Activated CD8-positive, alpha-beta T cell treated with anti-CD3 and anti-CD28 coated beads for 36 hours (primary cell): ENCODE measurements at regions not wholly inside any gene's neighbourhood (a gene's known extent, or its start where the extent isn't known, plus 50 kb on each side); places are given as distances from the start of the nearest gene placed in this dataset.

Experiments used
- ATAC-seq: fragments of 200-7000 bp; cut with Tn5 transposase; one replicate; pipeline ENCODE4 v1.10.0; 2021; ENCODE audit warnings: mild to moderate bottlenecking, moderate library complexity
- CTCF ChIA-PET: fragments of 350-600 bp; sonication (Branson Sonifier 250); formaldehyde crosslinking; loops from one replicate; lab custom pipeline; 2021; ENCODE audit warnings: antibody characterized with exemption; lab: Charles Lee
- POLR2A ChIA-PET: fragments of 350-600 bp; sonication (Branson Sonifier 250); formaldehyde crosslinking; loops from one replicate; lab custom pipeline; 2021; ENCODE audit warnings: antibody characterized with exemption; lab: Charles Lee
- DNase-seq: peaks from one replicate; pipeline ENCODE4 v3.0.0-alpha.2; 2020
- H3K27ac Mint-ChIP-seq: one replicate; pipeline ENCODE4 v1.8.0; 2021; ENCODE audit warnings: mild to moderate bottlenecking, mixed read lengths
- H3K27me3 Mint-ChIP-seq: one replicate; pipeline ENCODE4 v1.8.0; 2021; ENCODE audit warnings: mixed read lengths
- H3K36me3 Mint-ChIP-seq: one replicate; pipeline ENCODE4 v1.8.0; 2021; ENCODE audit warnings: low read depth, mixed read lengths
- H3K4me1 Mint-ChIP-seq: one replicate; pipeline ENCODE4 v1.8.0; 2021; ENCODE audit warnings: low read depth, mixed read lengths
- H3K4me3 Mint-ChIP-seq: one replicate; pipeline ENCODE4 v1.8.0; 2021; ENCODE audit warnings: mild to moderate bottlenecking, moderate library complexity, mixed read lengths
- H3K9me3 Mint-ChIP-seq: one replicate; pipeline ENCODE4 v1.8.0; 2021; ENCODE audit warnings: mixed read lengths
- CTCF ChIP-seq: fragments of 200-600 bp; IDR thresholded peaks from one replicate; pipeline ENCODE4 v1.8.0; 2022; ENCODE audit warnings: antibody characterized with exemption, mild to moderate bottlenecking
- intact Hi-C: fragments of 100-400 bp; cut with micrococcal nuclease; formaldehyde crosslinking; loops from one replicate; pipeline ENCODE4 v1.10.0; 2022

- Mint-ChIP-seq H3K9me3 (no peaks in the 10 kb centered on the region), H3K36me3 (no peaks in the 10 kb centered on the region), H3K27ac (no peak overlapping the region), H3K27me3 (no peaks in the 10 kb centered on the region), H3K4me3 (no peak overlapping the region), H3K4me1 (no peaks in the 10 kb centered on the region)
- ChIA-PET CTCF (no interaction called here), POLR2A (no interaction called here)
- DNase-seq (no peak), ATAC-seq (no peak)
- intact Hi-C loops, result no loop called here
- TF ChIP-seq CTCF, result no peak
These were observed 744.3 kb upstream of the ACVR2A start for GRCh38 chr2:147100406-147101035.

- ATAC-seq (no peak), DNase-seq (no peak)
- peaks cover under 1% of the 10 kb centered on the region for H3K27me3 Mint-ChIP-seq
- no peaks in the 10 kb centered on the region for H3K4me1 Mint-ChIP-seq
- intact Hi-C loops, result no loop called here
- no peak overlapping the region for H3K4me3 Mint-ChIP-seq
- no peak overlapping the region for H3K27ac Mint-ChIP-seq
- no peak for TF ChIP-seq CTCF
- H3K9me3 Mint-ChIP-seq, result no peaks in the 10 kb centered on the region
- POLR2A ChIA-PET, result no interaction called here
- CTCF ChIA-PET, result no interaction called here
- H3K36me3 Mint-ChIP-seq, result no peaks in the 10 kb centered on the region
These were observed 745.0 kb upstream of the ACVR2A start for GRCh38 chr2:147099845-147100244.

GRCh38 chr2:147098940-147099339 lies 745.9 kb upstream of the ACVR2A start:
- Mint-ChIP-seq H3K4me1 (no peaks in the 10 kb centered on the region), H3K9me3 (no peaks in the 10 kb centered on the region), H3K4me3 (no peak overlapping the region), H3K27ac (no peak overlapping the region), H3K27me3 (peaks cover 3% of the 10 kb centered on the region), H3K36me3 (no peaks in the 10 kb centered on the region)
- intact Hi-C loops, result no loop called here
- POLR2A ChIA-PET, result no interaction called here
- TF ChIP-seq CTCF, result no peak
- no peak for ATAC-seq
- no peak for DNase-seq
- CTCF ChIA-PET, result interaction anchor here (0.7 kb wide), 1 partner anchor 206 kb away, joined by 3 read pairs; no protein-coding TSS in a partner anchor

- no peaks in the 10 kb centered on the region for H3K4me1 Mint-ChIP-seq
- CTCF ChIA-PET, result no interaction called here
These were observed 747.1 kb upstream of the ACVR2A start for GRCh38 chr2:147097747-147098146.

GRCh38 chr2:147096671-147097070 lies 748.2 kb upstream of the ACVR2A start:
- Mint-ChIP-seq H3K9me3 (no peaks in the 10 kb centered on the region), H3K4me1 (no peaks in the 10 kb centered on the region), H3K4me3 (no peak overlapping the region), H3K27ac (no peak overlapping the region), H3K36me3 (no peaks in the 10 kb centered on the region), H3K27me3 (peaks cover 3% of the 10 kb centered on the region)
- POLR2A ChIA-PET, result no interaction called here
- intact Hi-C loops, result no loop called here
- TF ChIP-seq CTCF, result no peak
- CTCF ChIA-PET, result no interaction called here
- DNase-seq (no peak), ATAC-seq (no peak)

More at GRCh38 chr2:147097747-147098146, 747.1 kb upstream of the ACVR2A start:
- no peak for TF ChIP-seq CTCF
- H3K4me3 Mint-ChIP-seq, result no peak overlapping the region
- ATAC-seq (no peak), DNase-seq (no peak)
- POLR2A ChIA-PET, result no interaction called here
- no peak overlapping the region for H3K27ac Mint-ChIP-seq
- no peaks in the 10 kb centered on the region for H3K9me3 Mint-ChIP-seq
- peaks cover 3% of the 10 kb centered on the region for H3K27me3 Mint-ChIP-seq
- H3K36me3 Mint-ChIP-seq, result no peaks in the 10 kb centered on the region
- intact Hi-C loops, result no loop called here
